ENCODE measurements at regions not wholly inside any gene's neighbourhood (a gene's known extent, or its start where the extent isn't known, plus 50 kb on each side); places are given as distances from the start of the nearest gene placed in this dataset.

DNA sequence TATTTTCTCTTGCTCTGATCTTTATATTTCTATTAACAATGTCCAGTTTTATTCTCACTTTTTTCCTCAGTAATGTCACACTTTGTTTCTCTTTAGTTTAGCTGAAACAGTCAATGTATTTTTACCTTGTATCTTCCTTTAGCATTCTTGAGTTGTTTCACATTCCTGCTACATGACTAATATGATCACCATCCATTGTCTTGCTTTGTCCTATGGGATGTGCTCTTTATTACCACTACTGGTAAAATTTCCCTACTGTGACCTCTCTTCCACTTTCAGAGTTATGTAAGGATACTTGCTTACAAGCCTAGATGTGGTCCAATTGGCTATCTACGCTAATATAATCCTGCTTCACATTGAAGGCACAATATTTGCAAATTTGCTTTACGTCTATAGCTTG lies 457.9 kb downstream of the PIK3C3 start:
- no peak for DNase-seq (ENCODE audit: extremely low read depth in 1 of 4, low spot score in 3 of 4)
- no peak for ATAC-seq
- H3K9ac ChIP-seq (ENCODE audit: insufficient read depth in 1 of 2, low read depth in 2 of 2, low read length in 2 of 2), result no peak overlapping the region
- FAIRE-seq, result no peak
- no TSS peak for BruUV-seq (replicated peaks)
- WGBS (ENCODE audit: insufficient coverage, low coverage, missing lambda C conversion rate), result 0% methylated on average over 2 of the region's 2 CpGs
- no peaks in the 10 kb centered on the region for H3K4me1 ChIP-seq (replicated peaks in 1 of 2; ENCODE audit: control insufficient read depth in 2 of 2, insufficient read depth in 2 of 2, low read length in 2 of 2)
- no peak overlapping the region for H3K4me3 ChIP-seq
- no peak overlapping the region for H2AFZ ChIP-seq (ENCODE audit: low read depth, low read length)
- no peak overlapping the region for H3K27ac ChIP-seq (ENCODE audit: extremely low read depth, low read depth, low read length)
- no peaks in the 10 kb centered on the region for H3K36me3 ChIP-seq (ENCODE audit: control insufficient read depth, insufficient read depth, low read length)
- H3K9me1 ChIP-seq (ENCODE audit: control insufficient read depth, insufficient read depth, low read length), result no peaks in the 10 kb centered on the region
- no peaks in the 10 kb centered on the region for H3K27me3 ChIP-seq (ENCODE audit: control insufficient read depth in 2 of 2, insufficient read depth in 2 of 2, low read length in 2 of 2)
- ChIA-PET POLR2A (interaction anchor here (0.7 kb wide), 1 partner anchor 282 kb away, joined by 3 read pairs; no protein-coding TSS in a partner anchor), CTCF (ENCODE audit: low intra/inter-chr PET ratio) (no interaction called here)
- in situ Hi-C loops (cut with MboI), result no loop called here
- no peaks in the 10 kb centered on the region for H3K9me3 ChIP-seq (replicated peaks; ENCODE audit: control insufficient read depth, insufficient read depth, low read depth, low read length)
- H3K4me2 ChIP-seq (ENCODE audit: insufficient read depth, low read length), result no peak overlapping the region
- intact Hi-C loops (cut with micrococcal nuclease), result no loop called here
- H4K20me1 ChIP-seq (replicated peaks; ENCODE audit: control insufficient read depth, insufficient read depth, low read length), result no peaks in the 10 kb centered on the region
- TF ChIP-seq, protein P1, sequence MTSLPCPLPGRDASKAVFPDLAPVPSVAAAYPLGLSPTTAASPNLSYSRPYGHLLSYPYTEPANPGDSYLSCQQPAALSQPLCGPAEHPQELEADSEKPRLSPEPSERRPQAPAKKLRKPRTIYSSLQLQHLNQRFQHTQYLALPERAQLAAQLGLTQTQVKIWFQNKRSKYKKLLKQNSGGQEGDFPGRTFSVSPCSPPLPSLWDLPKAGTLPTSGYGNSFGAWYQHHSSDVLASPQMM (CRISPR knock-in tag; IDR thresholded peaks at IDR 0.05), result no peak
- no peak for TF ChIP-seq IFI16 (CRISPR knock-in tag; IDR thresholded peaks at IDR 0.05)
- TF ChIP-seq NELFE (IDR thresholded peaks at IDR 0.05; ENCODE audit: insufficient read depth, insufficient read length), result no peak
- TF ChIP-seq, protein P2, sequence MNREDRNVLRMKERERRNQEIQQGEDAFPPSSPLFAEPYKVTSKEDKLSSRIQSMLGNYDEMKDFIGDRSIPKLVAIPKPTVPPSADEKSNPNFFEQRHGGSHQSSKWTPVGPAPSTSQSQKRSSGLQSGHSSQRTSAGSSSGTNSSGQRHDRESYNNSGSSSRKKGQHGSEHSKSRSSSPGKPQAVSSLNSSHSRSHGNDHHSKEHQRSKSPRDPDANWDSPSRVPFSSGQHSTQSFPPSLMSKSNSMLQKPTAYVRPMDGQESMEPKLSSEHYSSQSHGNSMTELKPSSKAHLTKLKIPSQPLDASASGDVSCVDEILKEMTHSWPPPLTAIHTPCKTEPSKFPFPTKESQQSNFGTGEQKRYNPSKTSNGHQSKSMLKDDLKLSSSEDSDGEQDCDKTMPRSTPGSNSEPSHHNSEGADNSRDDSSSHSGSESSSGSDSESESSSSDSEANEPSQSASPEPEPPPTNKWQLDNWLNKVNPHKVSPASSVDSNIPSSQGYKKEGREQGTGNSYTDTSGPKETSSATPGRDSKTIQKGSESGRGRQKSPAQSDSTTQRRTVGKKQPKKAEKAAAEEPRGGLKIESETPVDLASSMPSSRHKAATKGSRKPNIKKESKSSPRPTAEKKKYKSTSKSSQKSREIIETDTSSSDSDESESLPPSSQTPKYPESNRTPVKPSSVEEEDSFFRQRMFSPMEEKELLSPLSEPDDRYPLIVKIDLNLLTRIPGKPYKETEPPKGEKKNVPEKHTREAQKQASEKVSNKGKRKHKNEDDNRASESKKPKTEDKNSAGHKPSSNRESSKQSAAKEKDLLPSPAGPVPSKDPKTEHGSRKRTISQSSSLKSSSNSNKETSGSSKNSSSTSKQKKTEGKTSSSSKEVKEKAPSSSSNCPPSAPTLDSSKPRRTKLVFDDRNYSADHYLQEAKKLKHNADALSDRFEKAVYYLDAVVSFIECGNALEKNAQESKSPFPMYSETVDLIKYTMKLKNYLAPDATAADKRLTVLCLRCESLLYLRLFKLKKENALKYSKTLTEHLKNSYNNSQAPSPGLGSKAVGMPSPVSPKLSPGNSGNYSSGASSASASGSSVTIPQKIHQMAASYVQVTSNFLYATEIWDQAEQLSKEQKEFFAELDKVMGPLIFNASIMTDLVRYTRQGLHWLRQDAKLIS (CRISPR knock-in tag; IDR thresholded peaks at IDR 0.05), result no peak
- no peak for TF ChIP-seq SP1 (CRISPR knock-in tag; IDR thresholded peaks at IDR 0.05)
- no peak for TF ChIP-seq SUPT5H (IDR thresholded peaks at IDR 0.05)
- no peak for TF ChIP-seq ZNF699 (CRISPR knock-in tag; IDR thresholded peaks at IDR 0.05; ENCODE audit: insufficient replicate concordance)
- H3K79me2 ChIP-seq (ENCODE audit: control insufficient read depth, insufficient read depth, low read length), result no peaks in the 10 kb centered on the region
